ENCODE measurements at regions not wholly inside any gene's neighbourhood (a gene's known extent, or its start where the extent isn't known, plus 50 kb on each side); places are given as distances from the start of the nearest gene placed in this dataset.
"Not testable (repeated sequence)": the region's sequence is repeated elsewhere in the genome, so short reads cannot be mapped to it uniquely, and the experiment has no call there.

DNA sequence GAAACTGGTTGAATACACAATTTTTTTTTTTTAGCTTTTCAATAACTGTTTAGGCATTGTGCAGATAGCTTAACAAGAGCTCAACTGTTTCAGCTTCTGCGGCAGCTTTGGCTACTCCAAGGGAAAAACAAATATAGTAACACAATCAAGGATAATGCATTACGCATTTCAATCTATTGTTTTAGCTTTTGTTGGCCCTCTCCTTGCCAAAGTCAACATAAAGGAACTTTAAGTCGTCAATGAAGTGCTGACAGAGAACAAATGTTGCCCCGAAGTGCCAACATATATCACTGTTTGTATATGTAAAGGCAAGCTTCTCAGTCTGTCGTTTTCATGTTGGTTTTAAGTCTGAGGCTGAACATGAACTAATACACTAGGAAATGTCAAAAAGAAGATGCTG, 1087.4 kb upstream of the FLRT2 start:
- no peak for DNase-seq (ENCODE audit: low spot score)

GRCh38 chr14:84445486-84445885, 1084.5 kb upstream of the FLRT2 start:
- no peak for DNase-seq (ENCODE audit: low spot score)

DNA sequence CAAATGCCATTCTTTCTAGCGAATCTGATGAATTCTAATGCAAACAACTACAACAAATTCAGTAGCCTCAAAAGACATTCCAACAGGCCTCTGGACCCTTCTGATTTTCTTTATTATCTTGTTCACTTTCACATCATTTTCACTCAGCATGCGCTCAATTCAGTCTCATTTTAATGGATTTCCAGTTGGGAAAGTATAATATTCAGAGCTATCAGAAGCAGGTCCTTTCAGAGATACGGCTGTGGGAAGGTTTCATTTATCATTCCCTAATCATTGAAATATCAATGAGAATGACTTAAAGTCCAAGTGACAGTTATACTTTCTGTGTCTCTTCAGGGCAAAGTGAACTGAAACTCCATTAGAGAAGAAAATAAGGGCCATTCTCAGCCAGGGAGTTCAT, 1083.7 kb upstream of the FLRT2 start:
- DNase-seq (ENCODE audit: low spot score): no peak

- DNase-seq (ENCODE audit: low spot score): no peak
Measured at GRCh38 chr14:84453307-84453950, 1076.5 kb upstream of the FLRT2 start.

DNA sequence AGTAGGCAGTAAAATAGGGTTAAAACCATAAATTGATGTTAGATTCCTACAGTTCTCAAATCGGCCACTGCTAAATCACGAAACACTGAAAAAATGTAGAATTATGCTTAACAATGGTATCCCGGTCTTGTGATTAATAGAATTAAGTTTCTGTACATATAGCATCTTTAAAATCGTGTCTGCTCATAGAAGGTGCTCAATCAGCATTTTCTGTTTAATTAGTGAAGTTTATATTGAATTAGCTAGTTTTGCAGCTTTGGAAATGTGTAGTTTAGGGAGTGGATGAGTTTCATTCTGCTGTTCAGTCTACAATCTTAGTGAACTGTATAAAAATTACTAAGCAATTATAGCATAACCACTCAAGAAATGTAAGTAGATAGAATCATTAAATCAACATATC, 1075.8 kb upstream of the FLRT2 start:
- DNase-seq (ENCODE audit: low spot score): no peak

DNA sequence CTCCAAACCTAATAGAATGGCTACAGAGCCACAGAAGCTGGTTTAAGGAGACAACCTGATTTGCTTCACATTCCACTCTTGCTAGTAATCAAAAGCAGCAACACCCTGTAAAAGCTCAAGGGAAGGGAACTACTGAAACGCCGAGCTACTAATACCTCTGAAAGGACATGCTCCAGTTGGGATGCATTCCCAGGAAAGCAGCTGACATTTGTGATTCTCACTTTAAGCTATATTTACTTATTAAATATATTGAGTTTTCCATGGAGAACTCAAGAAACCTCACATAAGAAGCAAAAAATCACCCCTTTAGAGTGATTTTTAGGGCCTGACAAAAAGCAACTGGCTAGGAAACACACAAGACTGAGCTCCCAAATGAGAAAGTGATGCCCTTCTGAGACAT, 1073.0 kb upstream of the FLRT2 start:
- no peak for DNase-seq (ENCODE audit: low spot score)

GRCh38 chr14:84458881-84459280, 1071.1 kb upstream of the FLRT2 start:
- no peak for DNase-seq (ENCODE audit: low spot score)

GRCh38 chr14:84465880-84466279, 1064.1 kb upstream of the FLRT2 start:
- no peak for DNase-seq (ENCODE audit: low spot score)

GRCh38 chr14:84468153-84468552, 1061.8 kb upstream of the FLRT2 start:
- no peak for DNase-seq (ENCODE audit: low spot score)

DNA sequence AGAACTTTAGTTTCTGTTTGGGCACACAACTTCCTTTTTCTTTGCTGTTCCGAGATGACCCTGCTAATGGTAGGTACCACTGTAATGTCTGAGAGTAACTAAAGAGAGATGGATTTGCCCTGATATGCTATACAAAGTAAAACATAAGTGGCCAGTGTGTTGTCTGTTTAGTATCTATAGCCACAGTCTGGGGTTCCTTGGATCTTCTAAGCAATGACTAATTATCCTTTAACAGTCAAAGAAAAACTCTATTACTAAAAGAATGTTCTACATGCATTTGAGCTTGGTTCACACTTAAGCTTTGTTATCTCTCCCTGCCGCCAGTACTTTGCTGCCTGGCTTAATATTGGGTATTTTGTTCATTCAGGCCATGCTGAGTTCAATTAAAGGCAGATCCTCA, 1051.9 kb upstream of the FLRT2 start:
- no peak for DNase-seq (ENCODE audit: low spot score)

GRCh38 chr14:84482256-84483071, 1047.5 kb upstream of the FLRT2 start:
- no peak for DNase-seq (ENCODE audit: low spot score)

DNA sequence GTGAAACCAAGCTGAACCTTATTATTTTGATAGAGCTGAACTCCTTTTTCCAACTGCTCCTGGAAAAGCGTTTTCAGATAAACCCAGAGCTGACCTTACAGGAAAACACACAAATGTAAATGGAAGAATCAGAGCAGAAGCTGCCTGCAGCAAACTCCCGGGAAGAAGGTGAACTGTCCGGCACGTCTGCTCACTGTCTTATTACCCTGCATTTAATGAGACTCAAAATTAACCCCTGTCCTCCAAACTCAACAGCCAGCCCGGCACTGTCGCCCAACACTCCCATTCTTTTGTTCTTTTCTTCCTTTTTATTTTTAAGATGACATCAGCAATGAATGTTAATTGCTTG, 1046.9 kb upstream of the FLRT2 start:
- no peak for DNase-seq (ENCODE audit: low spot score)

- not testable (repeated sequence) for DNase-seq (ENCODE audit: low spot score)
Measured at GRCh38 chr14:84484243-84484642, 1045.7 kb upstream of the FLRT2 start.

- DNase-seq (ENCODE audit: low spot score): no peak
Measured at GRCh38 chr14:84485036-84485435, 1044.9 kb upstream of the FLRT2 start.

DNA sequence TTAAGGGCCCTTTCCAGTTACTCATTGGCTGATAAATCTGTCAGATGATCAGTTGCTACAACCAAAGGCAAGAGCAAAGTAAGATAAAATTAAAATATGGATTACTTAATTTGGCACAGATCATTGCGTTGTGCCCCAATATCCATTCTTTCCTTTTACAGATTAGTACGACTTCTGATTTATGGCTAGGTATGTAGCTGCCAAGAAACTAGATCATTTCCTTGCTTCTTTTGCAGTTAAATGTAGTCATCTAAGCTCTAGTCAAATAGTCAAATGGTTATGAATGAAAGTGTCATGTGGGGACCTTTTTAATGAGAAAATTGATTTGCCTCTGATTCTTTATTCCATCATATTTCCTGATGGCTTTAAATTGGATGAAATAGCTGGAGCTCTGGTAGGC, 1039.9 kb upstream of the FLRT2 start:
- no peak for DNase-seq (ENCODE audit: low spot score)

DNA sequence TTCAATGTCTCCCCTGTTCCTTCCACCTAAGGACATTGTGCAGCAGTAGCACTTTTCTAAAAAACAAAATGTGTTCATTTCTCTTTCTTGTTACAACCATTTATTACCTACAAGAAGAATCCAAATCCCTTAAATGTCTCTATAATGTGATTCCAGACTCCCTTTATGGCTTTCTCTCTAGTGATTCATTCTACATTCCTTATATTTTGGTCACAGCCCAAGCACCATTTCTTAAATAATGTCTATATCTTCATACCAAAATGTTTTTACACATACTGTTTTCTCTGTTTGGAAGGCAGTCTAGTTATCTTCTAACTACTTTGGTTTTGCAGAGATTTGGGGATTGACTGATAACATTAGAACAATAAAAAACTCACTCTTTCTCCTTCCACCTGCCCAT, 1037.3 kb upstream of the FLRT2 start:
- DNase-seq (ENCODE audit: low spot score): no peak

- DNase-seq (ENCODE audit: low spot score): no peak
Measured at GRCh38 chr14:84493779-84494178, 1036.2 kb upstream of the FLRT2 start.

DNA sequence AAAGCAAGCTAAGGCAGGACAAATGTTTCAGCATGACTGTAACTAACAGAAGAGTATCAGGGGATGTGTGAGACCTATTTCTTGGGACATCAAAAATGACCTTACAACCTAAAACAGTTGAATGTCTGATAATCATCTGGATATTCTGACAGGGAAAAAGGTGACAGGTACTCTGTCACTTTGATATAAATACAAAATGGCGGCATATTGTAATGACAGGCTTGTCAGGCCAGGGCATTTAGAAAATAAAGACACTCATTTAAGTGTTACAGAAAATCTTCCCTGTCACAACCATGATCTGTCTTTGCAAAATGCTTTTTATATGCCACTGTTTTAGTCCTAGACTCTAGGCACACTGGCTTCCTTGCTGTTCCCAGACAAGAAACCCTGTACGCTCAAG, 1033.3 kb upstream of the FLRT2 start:
- DNase-seq (ENCODE audit: low spot score): no peak

DNA sequence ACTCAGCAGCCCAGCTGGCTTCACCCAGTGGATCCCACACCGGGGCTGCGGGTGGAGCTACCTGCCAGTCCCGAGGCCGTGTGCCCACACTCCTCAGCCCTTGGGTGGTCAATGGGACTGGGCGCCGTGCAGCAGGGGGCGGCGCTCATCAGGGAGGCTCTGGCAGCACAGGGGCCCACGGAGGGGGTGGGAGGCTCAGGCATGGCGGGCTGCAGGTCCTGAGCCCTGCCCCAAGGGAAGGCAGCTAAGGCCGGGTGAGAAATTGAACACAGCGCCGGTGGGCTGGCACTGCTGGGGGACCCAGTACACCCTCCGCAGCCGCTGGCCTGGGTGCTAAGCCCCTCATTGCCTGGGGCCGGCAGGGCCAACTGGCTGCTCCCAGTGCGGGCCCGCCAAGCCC, 1017.1 kb upstream of the FLRT2 start:
- DNase-seq (ENCODE audit: low spot score): not testable (repeated sequence)

DNA sequence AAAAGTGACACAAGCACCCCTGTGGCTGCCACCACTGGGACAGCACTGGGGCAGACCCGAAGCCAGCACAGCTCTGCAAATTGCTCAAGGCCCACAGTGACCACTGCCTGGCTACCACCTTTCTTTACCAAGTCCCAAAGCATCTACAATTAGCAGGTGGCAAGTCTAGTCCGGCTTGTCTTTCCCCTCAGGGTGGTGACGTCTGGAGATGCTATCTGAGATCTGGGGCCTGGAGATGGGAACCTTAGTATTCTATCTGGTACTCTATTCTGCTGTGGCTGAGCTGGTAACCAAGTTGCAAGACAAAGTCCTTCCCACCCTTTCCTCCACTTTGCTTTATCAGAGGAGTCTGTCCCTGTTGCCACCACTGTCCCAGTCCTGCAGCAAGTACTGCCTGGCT, 1010.1 kb upstream of the FLRT2 start:
- no peak for DNase-seq (ENCODE audit: low spot score)

DNA sequence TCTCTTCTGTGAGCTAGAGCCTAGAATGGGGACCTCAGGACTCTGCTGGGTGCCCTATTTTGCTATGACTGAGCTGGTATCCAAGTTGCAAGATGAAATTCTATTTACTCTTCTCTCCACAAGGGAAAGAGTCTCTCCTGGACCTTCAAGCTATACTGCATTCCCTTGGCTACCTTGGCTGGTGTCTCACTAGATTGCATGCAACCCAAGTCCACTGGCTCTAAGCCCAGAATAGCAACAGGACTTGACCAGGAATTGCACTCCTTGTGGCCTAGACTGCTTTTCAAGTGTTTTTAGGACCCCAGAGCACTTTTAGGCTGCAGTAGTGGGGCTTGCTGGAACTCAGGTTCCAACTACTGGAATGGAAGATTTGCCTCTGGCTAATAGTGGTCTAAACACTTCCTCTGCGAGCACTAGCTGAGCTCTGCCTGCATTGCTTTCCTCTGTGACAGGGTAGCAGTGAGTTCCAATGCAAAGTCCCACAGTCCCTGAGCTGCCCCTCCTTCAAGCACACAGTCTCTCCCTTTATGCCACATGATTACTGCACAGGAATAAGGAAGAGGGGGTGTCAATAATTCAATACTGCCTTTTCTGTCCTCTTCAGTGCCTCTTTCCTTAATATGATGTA, 1009.1 kb upstream of the FLRT2 start:
- DNase-seq (ENCODE audit: low spot score): no peak

DNA sequence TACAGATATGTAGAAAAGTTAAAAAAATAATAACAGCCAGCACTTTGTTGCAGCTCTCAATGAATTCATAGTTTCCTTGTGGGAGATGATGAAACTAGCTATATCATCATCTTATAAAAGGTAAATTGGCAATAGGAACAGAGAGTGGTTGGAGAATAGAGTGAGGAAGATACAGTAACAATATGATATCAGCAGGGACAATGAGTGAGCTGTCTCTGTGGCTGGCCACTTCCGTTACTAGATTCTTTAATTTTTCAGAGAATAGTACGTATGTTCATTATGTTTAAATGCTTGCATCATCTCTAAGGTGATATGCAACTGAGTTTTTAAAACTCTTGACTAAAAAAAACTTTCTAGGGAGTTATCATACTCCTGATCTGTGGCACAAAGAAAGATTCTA, 1006.2 kb upstream of the FLRT2 start:
- DNase-seq (ENCODE audit: low spot score): no peak

- no peak for DNase-seq (ENCODE audit: low spot score)
Measured at GRCh38 chr14:84527706-84528105, 1002.2 kb upstream of the FLRT2 start.

DNA sequence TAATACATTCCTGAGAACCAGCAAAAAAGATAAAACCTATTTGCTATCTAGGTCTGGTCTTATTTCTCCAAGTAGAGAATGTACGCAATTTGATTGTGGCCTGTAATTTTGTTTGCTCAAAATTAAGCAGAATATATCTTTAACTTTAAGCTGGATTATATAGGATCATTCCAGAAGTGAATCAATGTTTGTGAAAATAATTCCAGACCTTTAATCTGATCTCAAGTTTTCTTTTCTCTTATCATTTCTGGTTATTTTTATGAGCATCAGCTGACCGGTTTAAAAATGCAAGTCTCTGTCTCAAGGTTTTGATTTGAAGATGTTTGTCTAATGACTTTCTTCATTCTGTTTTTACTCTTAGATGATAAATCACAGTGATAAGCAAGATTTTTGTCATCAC, 997.9 kb upstream of the FLRT2 start:
- no peak for DNase-seq (ENCODE audit: low spot score)

All from CD4-positive, alpha-beta T cell treated with Interleukin-6 at 100 ng/mL for 8 hours (primary cell).